Thymus (tissue), 11 donors: ENCODE measurements at regions not wholly inside any gene's neighbourhood (a gene's known extent, or its start where the extent isn't known, plus 50 kb on each side); places are given as distances from the start of the nearest gene placed in this dataset.
A peak's percentile ranks its signal among the peaks of the same experiment; 100 is the strongest.
"Not testable (repeated sequence)": the region's sequence is repeated elsewhere in the genome, so short reads cannot be mapped to it uniquely, and the experiment has no call there.

ENCODE experiments used
- DNase-seq, 9 donors: peaks; one replicate each; pipeline ENCODE4 v3.0.0-alpha.2; 2013; ENCODE audit warnings: low spot score in 9 of 9, low read depth in 6 of 9, missing footprints in 1 of 9
- H3K27ac ChIP-seq, 2 donors: one replicate each; pipeline ENCODE4 v1.5.1; 2013; ENCODE audit warnings: control low read depth in 1 of 2, low read depth in 1 of 2, low read length in 1 of 2, mild to moderate bottlenecking in 1 of 2, moderate library complexity in 1 of 2
- H3K27me3 ChIP-seq, 2 donors: one replicate each; pipeline ENCODE4 v1.5.1; 2013; ENCODE audit warnings: low read length in 1 of 2; ENCODE audit not compliant: control insufficient read depth in 2 of 2, insufficient read depth in 1 of 2
- H3K36me3 ChIP-seq, 2 donors: one replicate each; pipeline ENCODE4 v1.5.1; 2013; ENCODE audit warnings: low read length in 1 of 2, mild to moderate bottlenecking in 1 of 2, moderate library complexity in 1 of 2; ENCODE audit not compliant: control insufficient read depth in 2 of 2, insufficient read depth in 2 of 2
- H3K4me1 ChIP-seq, 2 donors: one replicate each; pipeline ENCODE4 v1.5.1; 2013; ENCODE audit warnings: low read length in 2 of 2; ENCODE audit not compliant: control insufficient read depth in 2 of 2, insufficient read depth in 2 of 2
- H3K4me3 ChIP-seq, 2 donors: one replicate each; pipeline ENCODE4 v1.5.1; 2013; ENCODE audit warnings: low read length in 2 of 2, control low read depth in 1 of 2, mild to moderate bottlenecking in 1 of 2
- H3K9me3 ChIP-seq, 2 donors: one replicate each; pipeline ENCODE4 v1.5.1; 2013; ENCODE audit warnings: low read length in 1 of 2, mild to moderate bottlenecking in 1 of 2; ENCODE audit not compliant: control insufficient read depth in 2 of 2, insufficient read depth in 1 of 2
- WGBS: extraction: QIAGEN DNeasy Blood & Tissue Kit; methylation state at CpG from one replicate; pipeline ENCODE4 v1.1.7; 2013; 5-methylcytosine and 5-hydroxymethylcytosine counted together
- donor health status: healthy.

GRCh38 chr2:35461406-35461805 is 894.2 kb upstream of the CRIM1 start:
- no peaks in the 10 kb centered on the region for H3K4me1 ChIP-seq
- no peak overlapping the region for H3K27ac ChIP-seq
- no peaks in the 10 kb centered on the region for H3K36me3 ChIP-seq
- no peaks in the 10 kb centered on the region for H3K9me3 ChIP-seq
- no peaks in the 10 kb centered on the region for H3K27me3 ChIP-seq
- no peak for DNase-seq
- no peak overlapping the region for H3K4me3 ChIP-seq

GRCh38 chr2:35454966-35455638 is 900.5 kb upstream of the CRIM1 start:
- no peaks in the 10 kb centered on the region for H3K4me1 ChIP-seq
- DNase-seq: no peak
- H3K36me3 ChIP-seq: no peaks in the 10 kb centered on the region
- H3K27ac ChIP-seq: no peak overlapping the region
- H3K27me3 ChIP-seq: no peaks in the 10 kb centered on the region
- H3K4me3 ChIP-seq: no peak overlapping the region
- WGBS: 93% methylated on average over 3 of the region's 3 CpGs
- H3K9me3 ChIP-seq: no peaks in the 10 kb centered on the region

- no peaks in the 10 kb centered on the region for H3K36me3 ChIP-seq
- no peak overlapping the region for H3K27ac ChIP-seq
- H3K4me1 ChIP-seq: no peaks in the 10 kb centered on the region
- H3K27me3 ChIP-seq: no peaks in the 10 kb centered on the region
- no peak overlapping the region for H3K4me3 ChIP-seq
- DNase-seq: no peak
- no peaks in the 10 kb centered on the region for H3K9me3 ChIP-seq
Observed at GRCh38 chr2:35447821-35448220, 907.8 kb upstream of the CRIM1 start.

- Histone ChIP-seq H3K9me3 (no peaks in the 10 kb centered on the region), H3K27me3 (no peaks in the 10 kb centered on the region), H3K4me3 (no peak overlapping the region), H3K4me1 (no peaks in the 10 kb centered on the region), H3K36me3 (no peaks in the 10 kb centered on the region), H3K27ac (no peak overlapping the region)
- WGBS: 53% methylated on average over 5 of the region's 5 CpGs
- no peak for DNase-seq
Observed at GRCh38 chr2:35447215-35447614, 908.4 kb upstream of the CRIM1 start.

- DNase-seq: no peak
- Histone ChIP-seq H3K4me3 (no peak overlapping the region), H3K9me3 (no peaks in the 10 kb centered on the region), H3K4me1 (no peaks in the 10 kb centered on the region), H3K27ac (no peak overlapping the region), H3K36me3 (no peaks in the 10 kb centered on the region), H3K27me3 (no peaks in the 10 kb centered on the region)
Observed at GRCh38 chr2:35443087-35443486, 912.5 kb upstream of the CRIM1 start.

GRCh38 chr2:35441575-35441974 is 914.0 kb upstream of the CRIM1 start:
- not testable (repeated sequence) for H3K36me3 ChIP-seq, DNase-seq, H3K27me3 ChIP-seq, H3K9me3 ChIP-seq, H3K4me3 ChIP-seq, H3K4me1 ChIP-seq, H3K27ac ChIP-seq
- 91% methylated on average over 9 of the region's 9 CpGs for WGBS

GRCh38 chr2:35440308-35440707 is 915.3 kb upstream of the CRIM1 start:
- WGBS: 90% methylated on average over 17 of the region's 17 CpGs
- not testable (repeated sequence) for H3K27ac ChIP-seq, H3K9me3 ChIP-seq, H3K4me1 ChIP-seq, H3K4me3 ChIP-seq, H3K27me3 ChIP-seq, H3K36me3 ChIP-seq, DNase-seq

- H3K27ac ChIP-seq, H3K9me3 ChIP-seq, H3K36me3 ChIP-seq, H3K4me1 ChIP-seq, H3K27me3 ChIP-seq, H3K4me3 ChIP-seq, DNase-seq: not testable (repeated sequence)
- 92% methylated on average over 5 of the region's 5 CpGs for WGBS
Observed at GRCh38 chr2:35436893-35437292, 918.7 kb upstream of the CRIM1 start.

- 67% methylated on average over 1 of the region's 1 CpG for WGBS
- peak in 1 of 9 donors; percentile 5 for DNase-seq
- Histone ChIP-seq H3K27me3 (no peaks in the 10 kb centered on the region), H3K4me1 (no peaks in the 10 kb centered on the region), H3K36me3 (no peaks in the 10 kb centered on the region), H3K9me3 (no peaks in the 10 kb centered on the region), H3K27ac (no peak overlapping the region), H3K4me3 (no peak overlapping the region)
Observed at GRCh38 chr2:35428548-35428947, 927.0 kb upstream of the CRIM1 start.

GRCh38 chr2:35421485-35421884 is 934.1 kb upstream of the CRIM1 start:
- Histone ChIP-seq H3K36me3 (no peaks in the 10 kb centered on the region), H3K9me3 (no peaks in the 10 kb centered on the region), H3K4me3 (no peak overlapping the region), H3K27ac (no peak overlapping the region), H3K27me3 (no peaks in the 10 kb centered on the region), H3K4me1 (no peaks in the 10 kb centered on the region)
- 96% methylated on average over 1 of the region's 1 CpG for WGBS
- no peak for DNase-seq
